ENCODE measurements at regions not wholly inside any gene's neighbourhood (a gene's known extent, or its start where the extent isn't known, plus 50 kb on each side); places are given as distances from the start of the nearest gene placed in this dataset.
"Not testable (repeated sequence)": the region's sequence is repeated elsewhere in the genome, so short reads cannot be mapped to it uniquely, and the experiment has no call there.

DNA sequence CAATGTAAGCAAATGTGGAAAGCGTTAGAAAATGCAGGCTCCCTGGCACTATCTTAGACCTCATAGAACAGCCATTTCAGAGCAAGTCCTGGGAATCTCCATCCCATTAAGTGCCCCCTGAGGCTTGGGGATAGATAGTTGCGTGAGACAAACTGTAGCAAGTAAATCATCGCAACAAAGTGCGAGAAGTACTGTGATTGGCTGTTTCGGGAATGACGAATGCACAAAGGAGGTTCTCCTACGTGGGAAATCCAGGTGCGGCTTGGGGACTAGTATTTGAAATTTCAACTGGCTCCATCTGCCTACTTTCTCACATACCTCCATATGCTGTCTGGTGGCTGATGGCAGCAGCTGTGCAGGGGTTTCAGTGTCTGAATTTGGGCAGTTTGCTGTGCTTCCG, 84.5 kb downstream of the PLEKHG1 start:
- DNase-seq, result no peak

- DNase-seq, result no peak
These were observed 85.2 kb downstream of the PLEKHG1 start for GRCh38 chr6:150684714-150685459.

- no peak for DNase-seq
These were observed 86.2 kb downstream of the PLEKHG1 start for GRCh38 chr6:150685860-150686259.

GRCh38 chr6:150686566-150686965, 86.9 kb downstream of the PLEKHG1 start:
- no peak for DNase-seq

- DNase-seq, result no peak
These were observed 87.8 kb downstream of the PLEKHG1 start for GRCh38 chr6:150687508-150687907.

- no peak for DNase-seq
These were observed 90.4 kb downstream of the PLEKHG1 start for GRCh38 chr6:150689900-150690590.

GRCh38 chr6:150690681-150691080, 91.0 kb downstream of the PLEKHG1 start:
- DNase-seq, result no peak

- DNase-seq, result no peak
These were observed 91.8 kb downstream of the PLEKHG1 start for GRCh38 chr6:150691463-150691862.

DNA sequence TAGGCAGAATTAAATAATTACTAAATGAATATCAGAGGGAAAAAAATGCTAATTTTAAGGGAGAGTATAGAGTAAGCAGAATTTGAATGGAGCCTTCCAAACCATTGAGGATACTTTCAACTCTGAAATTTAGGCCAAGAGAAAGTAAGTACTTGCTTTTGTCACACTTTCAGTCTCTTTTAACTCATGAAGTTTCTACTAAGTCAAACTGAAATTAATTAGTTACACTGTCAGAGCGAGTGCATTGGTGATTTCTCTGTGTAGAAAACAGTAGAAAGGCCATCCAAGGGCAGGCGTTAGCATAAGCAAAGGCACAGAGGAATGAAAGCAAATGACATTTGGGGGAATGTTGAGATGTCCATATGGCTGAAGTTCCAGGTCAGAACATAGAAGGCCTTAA, 92.9 kb downstream of the PLEKHG1 start:
- DNase-seq, result no peak

GRCh38 chr6:150694889-150695288, 95.2 kb downstream of the PLEKHG1 start:
- no peak for DNase-seq

GRCh38 chr6:150695652-150696051, 96.0 kb downstream of the PLEKHG1 start:
- DNase-seq, result no peak

- DNase-seq, result peak in 1 of 2 experiments; percentile 1
These were observed 96.5 kb downstream of the PLEKHG1 start for GRCh38 chr6:150696190-150696589.

DNA sequence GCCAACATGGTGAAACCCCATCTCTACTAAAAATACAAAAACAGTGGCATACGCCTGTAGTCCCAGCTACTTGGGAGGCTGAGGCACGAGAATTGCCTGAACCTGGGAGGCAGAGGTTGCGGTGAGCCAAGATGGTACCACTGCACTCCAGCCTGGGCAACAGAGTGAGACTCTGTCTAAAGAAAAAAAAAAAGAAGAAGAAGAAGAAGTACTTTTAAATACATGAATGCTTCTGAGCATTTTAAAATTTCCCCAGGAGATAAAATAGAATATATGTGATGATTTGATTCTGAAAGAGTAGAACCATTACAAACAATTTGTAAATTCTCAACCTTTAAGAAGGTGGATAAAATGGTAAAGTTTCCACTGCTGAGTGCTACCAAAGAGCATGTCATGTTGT, 97.2 kb downstream of the PLEKHG1 start:
- not testable (repeated sequence) for DNase-seq

DNA sequence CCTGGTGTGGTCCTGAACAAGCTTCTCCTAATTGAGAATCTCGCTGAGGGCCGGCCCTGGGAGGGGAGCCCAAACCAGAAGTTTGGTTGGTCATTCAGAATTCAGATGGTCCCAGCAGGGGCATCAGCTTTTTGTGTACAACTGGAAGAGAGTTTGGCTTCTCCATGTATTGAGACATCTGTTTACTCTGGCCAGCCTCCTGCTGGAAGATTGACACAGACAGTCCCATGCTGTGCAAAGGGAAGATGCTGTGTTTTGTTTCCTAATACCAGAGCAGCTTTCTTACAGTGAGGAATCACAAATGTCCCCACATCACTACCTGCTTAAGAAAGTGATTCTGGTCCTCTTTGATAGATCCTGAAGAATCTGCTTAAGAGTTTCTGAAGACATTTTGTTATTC, 97.8 kb downstream of the PLEKHG1 start:
- no peak for DNase-seq

- no peak for DNase-seq
These were observed 98.7 kb downstream of the PLEKHG1 start for GRCh38 chr6:150698391-150698790.

- DNase-seq, result no peak
These were observed 103.0 kb downstream of the PLEKHG1 start for GRCh38 chr6:150702675-150703074.

- DNase-seq, result no peak
These were observed 104.9 kb downstream of the PLEKHG1 start for GRCh38 chr6:150704447-150705192.

GRCh38 chr6:150705392-150705791, 105.7 kb downstream of the PLEKHG1 start:
- no peak for DNase-seq

- no peak for DNase-seq
These were observed 110.6 kb downstream of the PLEKHG1 start for GRCh38 chr6:150710236-150710635.

GRCh38 chr6:150711061-150711460, 111.4 kb downstream of the PLEKHG1 start:
- DNase-seq, result no peak

GRCh38 chr6:150711584-150712504, 112.2 kb downstream of the PLEKHG1 start:
- DNase-seq, result no peak

- DNase-seq, result no peak
These were observed 113.0 kb downstream of the PLEKHG1 start for GRCh38 chr6:150712505-150713252.
